Transverse colon (tissue), 4 donors: ENCODE measurements at regions not wholly inside any gene's neighbourhood (a gene's known extent, or its start where the extent isn't known, plus 50 kb on each side); places are given as distances from the start of the nearest gene placed in this dataset.

Source experiments
- DNase-seq: peaks from one replicate; pipeline ENCODE4 v3.0.0-alpha.2; 2019
- H3K27ac ChIP-seq, 4 donors: fragments of 200-600 bp; sonication (generic); 2 replicates each; pipeline ENCODE4 v1.5.1; 2016 to 2018; ENCODE audit warnings: inconsistent platforms in 4 of 4
- H3K27me3 ChIP-seq: fragments of 200-600 bp; sonication (generic); 2 replicates; pipeline ENCODE4 v1.5.1; 2017; ENCODE audit warnings: inconsistent platforms
- H3K36me3 ChIP-seq, 4 donors: fragments of 200-600 bp; sonication (generic); 2 replicates each; pipeline ENCODE4 v1.5.1; 2017 to 2019; ENCODE audit warnings: inconsistent platforms in 4 of 4
- H3K4me1 ChIP-seq, 4 donors: fragments of 200-600 bp; sonication (generic); 2 replicates each; pipeline ENCODE4 v1.5.1; 2017 to 2020; ENCODE audit warnings: inconsistent platforms in 4 of 4
- H3K4me3 ChIP-seq, 4 donors: fragments of 200-600 bp; sonication (generic); 1 replicate in 1 of 4; 2 replicates in 3 of 4; pipeline versions ENCODE4 v1.5.1 to v1.6.1; 2017 to 2019; ENCODE audit warnings: inconsistent platforms in 4 of 4
- H3K9me3 ChIP-seq, 2 donors: fragments of 200-600 bp; sonication (generic); 2 replicates each; pipeline ENCODE4 v1.5.1; 2017 to 2019; ENCODE audit warnings: inconsistent platforms in 2 of 2
- CTCF ChIP-seq, 5 experiments: fragments of 200-600 bp in 3 of 5; fragments of 450-650 bp in 2 of 5; sonication (generic) in 3 of 5; IDR thresholded peaks; 1 replicate in 2 of 5; 2 replicates in 3 of 5; pipeline ENCODE4 v1.5.1; 2016 to 2017; ENCODE audit warnings: antibody characterized with exemption in 5 of 5, inconsistent platforms in 3 of 5, mild to moderate bottlenecking in 2 of 5, moderate library complexity in 1 of 5
- EP300 ChIP-seq: sonication (generic); formaldehyde crosslinking; IDR thresholded peaks from one replicate; pipeline ENCODE4 v1.6.1; 2017; ENCODE audit warnings: antibody characterized with exemption, low read depth
- POLR2A ChIP-seq: fragments of 450-650 bp; IDR thresholded peaks from one replicate; pipeline ENCODE4 v1.6.1; 2016; ENCODE audit warnings: antibody characterized with exemption, mild to moderate bottlenecking, moderate library complexity
- POLR2AphosphoS5 ChIP-seq, 3 donors: sonication (generic); formaldehyde crosslinking; IDR thresholded peaks; one replicate each; pipeline ENCODE4 v1.6.1; 2016; ENCODE audit warnings: antibody characterized with exemption in 3 of 3
- WGBS, 2 donors: methylation state at CpG; one replicate each; pipeline ENCODE4 v1.1.5; 2018; ENCODE audit warnings: low coverage in 1 of 2; 5-methylcytosine and 5-hydroxymethylcytosine counted together
- in situ Hi-C, 4 donors: fragments of 200-750 bp; cut with MboI; loops; one replicate each; pipeline versions ENCODE4 v1.15.0 to v1.15.1; 2017; ENCODE audit warnings: low sequenced_read_pairs in 3 of 4, low pct_ligation_motif_present in 1 of 4, low pct_unique_long_range_greater_than_20kb in 1 of 4
- intact Hi-C: fragments of 100-400 bp; cut with DNase I; formaldehyde crosslinking; loops from one replicate; pipeline ENCODE4 v1.15.1; 2023; ENCODE audit warnings: low total_unique reads

GRCh38 chr2:177029075-177029474, 183.5 kb upstream of the HNRNPA3 start:
- Histone ChIP-seq H3K27ac (no peak overlapping the region), H3K4me3 (no peak overlapping the region), H3K36me3 (no peaks in the 10 kb centered on the region), H3K9me3 (no peaks in the 10 kb centered on the region), H3K4me1 (no peaks in the 10 kb centered on the region), H3K27me3 (peaks cover 19% of the 10 kb centered on the region)
- WGBS, 2 donors: 90 to 92% methylated on average over 2 of the region's 2 CpGs
- intact Hi-C loops: no loop called here
- DNase-seq: no peak
- TF ChIP-seq POLR2AphosphoS5 (IDR thresholded peaks at IDR 0.05) (no peak), CTCF (IDR thresholded peaks at IDR 0.05) (no peak), EP300 (no peak), POLR2A (no peak)
- in situ Hi-C loops: no loop called here

GRCh38 chr2:177029501-177029900, 183.1 kb upstream of the HNRNPA3 start:
- Histone ChIP-seq H3K27ac (no peak overlapping the region), H3K36me3 (no peaks in the 10 kb centered on the region), H3K9me3 (no peaks in the 10 kb centered on the region), H3K27me3 (peaks cover 19% of the 10 kb centered on the region), H3K4me1 (no peaks in the 10 kb centered on the region), H3K4me3 (no peak overlapping the region)
- in situ Hi-C loops (no loop called here), intact Hi-C loops (no loop called here)
- no peak for DNase-seq
- no peak for TF ChIP-seq POLR2A
- peak in 2 of 5 experiments; percentile 6 to 12 for TF ChIP-seq CTCF (IDR thresholded peaks at IDR 0.05)
- no peak for TF ChIP-seq POLR2AphosphoS5 (IDR thresholded peaks at IDR 0.05)
- WGBS, 2 donors: 35 to 80% methylated on average over 1 to 2 of the region's 2 CpGs

- Histone ChIP-seq H3K4me1 (no peaks in the 10 kb centered on the region), H3K36me3 (no peaks in the 10 kb centered on the region), H3K9me3 (no peaks in the 10 kb centered on the region), H3K27me3 (peaks cover 20% of the 10 kb centered on the region), H3K27ac (no peak overlapping the region), H3K4me3 (no peak overlapping the region)
- intact Hi-C loops (no loop called here), in situ Hi-C loops (no loop called here)
- 70 to 78% methylated on average over 2 of the region's 2 CpGs for WGBS, 2 donors
- TF ChIP-seq CTCF (IDR thresholded peaks at IDR 0.05) (no peak), POLR2A (no peak), EP300 (no peak), POLR2AphosphoS5 (IDR thresholded peaks at IDR 0.05) (no peak)
- no peak for DNase-seq
These were observed 182.7 kb upstream of the HNRNPA3 start for GRCh38 chr2:177029901-177030300.

DNA sequence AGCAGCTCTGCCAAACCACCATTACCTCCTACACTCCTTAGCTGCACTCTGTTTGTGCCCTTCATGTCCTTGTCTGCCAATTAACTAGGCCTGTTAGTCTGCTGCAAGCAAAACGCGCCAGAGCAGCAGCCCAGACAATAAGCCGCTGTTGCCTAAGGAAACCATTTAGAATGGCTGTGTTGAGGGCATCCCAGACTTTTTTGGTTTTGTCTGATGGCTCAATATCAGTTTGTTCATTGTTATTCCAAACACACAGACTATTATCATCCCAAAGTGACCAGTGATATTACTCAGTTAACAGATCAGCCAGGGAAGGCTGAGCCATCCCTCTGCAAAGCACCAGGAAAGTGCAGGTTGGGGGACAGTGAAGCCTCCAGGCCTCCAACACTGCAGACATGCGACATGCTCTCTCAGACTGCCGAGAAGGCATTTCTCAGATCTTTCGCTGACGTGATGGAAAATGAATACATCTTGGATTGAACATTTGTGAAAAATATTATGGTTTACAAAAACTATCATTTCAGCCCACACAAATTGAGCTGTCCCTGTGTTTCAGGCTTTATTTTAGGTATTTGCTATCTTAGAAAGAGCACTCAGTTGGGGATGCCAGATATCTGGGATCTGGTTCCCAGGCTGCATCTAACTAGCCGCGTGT, 182.0 kb upstream of the HNRNPA3 start:
- no peaks in the 10 kb centered on the region for H3K4me1 ChIP-seq
- TF ChIP-seq EP300 (no peak), POLR2A (no peak), POLR2AphosphoS5 (IDR thresholded peaks at IDR 0.05) (no peak), CTCF (IDR thresholded peaks at IDR 0.05) (no peak)
- intact Hi-C loops (no loop called here), in situ Hi-C loops (no loop called here)
- no peaks in the 10 kb centered on the region for H3K36me3 ChIP-seq
- H3K9me3 ChIP-seq: no peaks in the 10 kb centered on the region
- H3K27me3 ChIP-seq: peaks cover 21% of the 10 kb centered on the region
- no peak overlapping the region for H3K27ac ChIP-seq
- no peak overlapping the region for H3K4me3 ChIP-seq
- 72 to 79% methylated on average over 5 to 9 of the region's 9 CpGs for WGBS, 2 donors
- DNase-seq: no peak
